ENCODE measurements at regions not wholly inside any gene's neighbourhood (a gene's known extent, or its start where the extent isn't known, plus 50 kb on each side); places are given as distances from the start of the nearest gene placed in this dataset.

- no peak for DNase-seq
Measured at GRCh38 chr4:176508780-176509331, 189.1 kb downstream of the SPCS3 start.

- DNase-seq = no peak
Measured at GRCh38 chr4:176525576-176525975, 205.8 kb downstream of the SPCS3 start.

GRCh38 chr4:176526704-176527103 is 206.9 kb downstream of the SPCS3 start:
- DNase-seq = no peak

- DNase-seq = no peak
Measured at GRCh38 chr4:176529574-176529973, 209.8 kb downstream of the SPCS3 start.

- no peak for DNase-seq
Measured at GRCh38 chr4:176533159-176533558, 213.4 kb downstream of the SPCS3 start.

- no peak for DNase-seq
Measured at GRCh38 chr4:176534566-176534965, 214.8 kb downstream of the SPCS3 start.

- no peak for DNase-seq
Measured at GRCh38 chr4:176538217-176538925, 218.6 kb downstream of the SPCS3 start.

GRCh38 chr4:176539091-176539784 is 219.5 kb downstream of the SPCS3 start:
- no peak for DNase-seq

- DNase-seq = no peak
Measured at GRCh38 chr4:176539785-176540175, 220.0 kb downstream of the SPCS3 start.

GRCh38 chr4:176540814-176541213 is 221.0 kb downstream of the SPCS3 start:
- no peak for DNase-seq

GRCh38 chr4:176545872-176546271 is 226.1 kb downstream of the SPCS3 start:
- DNase-seq = no peak

- DNase-seq = no peak
Measured at GRCh38 chr4:176546975-176547374, 227.2 kb downstream of the SPCS3 start.

GRCh38 chr4:176548571-176548970 is 228.8 kb downstream of the SPCS3 start:
- DNase-seq = no peak

- no peak for DNase-seq
Measured at GRCh38 chr4:176549161-176549865, 229.5 kb downstream of the SPCS3 start.

- DNase-seq = no peak
Measured at GRCh38 chr4:176558661-176559060, 234.1 kb downstream of the VEGFC start.

- DNase-seq = no peak
Measured at GRCh38 chr4:176561368-176561767, 231.4 kb downstream of the VEGFC start.

- no peak for DNase-seq
Measured at GRCh38 chr4:176563591-176563990, 229.1 kb downstream of the VEGFC start.

GRCh38 chr4:176565049-176565448 is 227.7 kb downstream of the VEGFC start:
- no peak for DNase-seq

- DNase-seq = no peak
Measured at GRCh38 chr4:176566769-176567168, 226.0 kb downstream of the VEGFC start.

- DNase-seq = no peak
Measured at GRCh38 chr4:176568238-176568637, 224.5 kb downstream of the VEGFC start.

GRCh38 chr4:176569301-176569700 is 223.4 kb downstream of the VEGFC start:
- no peak for DNase-seq

- DNase-seq = no peak
Measured at GRCh38 chr4:176571206-176571605, 221.5 kb downstream of the VEGFC start.

GRCh38 chr4:176575141-176575730 is 217.5 kb downstream of the VEGFC start:
- no peak for DNase-seq
